Stimulated activated CD8-positive, alpha-beta memory T cell treated with anti-CD3 and anti-CD28 coated beads, Interleukin-15, amount 100 ng/mL, for 24 hours (primary cell): ENCODE measurements at regions not wholly inside any gene's neighbourhood (a gene's known extent, or its start where the extent isn't known, plus 50 kb on each side); places are given as distances from the start of the nearest gene placed in this dataset.

ENCODE experiments used
- DNase-seq: peaks from one replicate; pipeline ENCODE4 v3.0.0-alpha.2; 2020; ENCODE audit warnings: low read depth

DNA sequence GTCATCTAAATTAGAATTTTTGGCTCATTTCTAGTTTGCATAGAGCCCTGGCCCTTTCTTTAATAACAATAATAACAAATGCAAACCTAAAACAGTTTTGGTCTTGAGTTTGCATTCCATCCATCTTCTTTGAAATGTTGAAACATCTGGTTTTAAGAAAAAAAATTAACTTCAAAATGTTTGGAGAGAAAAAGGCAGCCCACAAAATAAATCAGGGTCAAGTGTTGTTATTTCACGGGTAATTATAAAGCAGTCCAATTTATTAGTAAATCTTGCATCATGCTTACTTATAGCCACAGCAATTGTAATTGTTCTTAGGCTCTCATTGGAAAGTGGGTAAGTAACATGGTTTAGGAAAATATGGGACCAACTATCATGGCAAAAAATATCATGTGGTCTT lies 247.0 kb upstream of the MEF2C start:
- DNase-seq: no peak

DNA sequence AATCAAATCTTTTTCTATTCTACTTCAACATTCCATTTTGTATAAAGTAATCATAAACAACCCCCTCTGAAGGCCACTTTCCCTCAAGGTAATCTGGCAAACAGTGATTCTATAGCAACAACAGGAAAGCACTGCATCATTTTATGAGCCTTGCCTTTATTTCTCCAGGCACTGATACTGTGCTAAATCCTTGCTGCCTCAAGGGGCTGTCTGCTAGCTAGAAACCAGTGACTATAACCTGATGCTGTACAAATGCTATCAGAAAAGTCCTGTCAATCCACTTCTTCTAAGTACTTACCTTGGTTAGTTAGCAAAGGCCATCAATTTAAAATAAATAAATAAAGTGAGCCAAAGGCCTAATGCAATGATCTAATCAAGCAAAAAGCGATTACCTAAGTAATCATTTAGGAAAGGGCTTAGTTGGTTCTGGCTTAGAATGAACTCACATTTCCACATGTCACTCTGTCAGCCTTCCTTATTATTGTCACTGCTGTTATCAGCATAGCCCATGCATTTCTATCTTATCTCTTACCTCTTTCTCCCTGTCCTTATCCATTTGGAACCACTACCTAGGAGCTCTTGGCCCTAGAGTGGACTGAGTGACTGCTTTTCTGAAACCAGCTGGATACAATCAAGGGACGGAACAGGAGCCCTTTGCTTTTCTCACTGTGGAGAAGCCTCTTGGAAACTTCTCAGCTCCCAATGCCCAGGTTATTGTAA lies 246.1 kb upstream of the MEF2C start:
- DNase-seq: no peak

DNA sequence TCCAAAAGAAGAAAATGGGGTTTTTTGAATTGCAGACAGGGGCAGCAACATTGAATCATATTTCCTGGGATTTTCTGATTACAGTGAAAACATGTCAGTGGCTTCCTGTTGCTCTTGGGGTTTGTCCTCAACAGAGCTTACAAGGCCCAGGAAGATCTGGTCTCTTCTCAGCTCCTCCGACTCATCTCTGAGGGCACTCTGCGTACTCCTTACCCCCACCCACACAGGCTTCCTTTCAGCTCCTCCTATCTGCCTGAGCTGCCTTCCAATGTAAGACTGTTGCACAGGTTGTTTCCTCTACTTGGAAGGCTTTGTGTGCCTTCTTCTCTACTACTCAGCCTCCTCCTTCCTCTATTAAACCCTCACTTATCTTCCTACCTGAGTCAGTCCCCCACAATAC lies 245.1 kb upstream of the MEF2C start:
- no peak for DNase-seq

DNA sequence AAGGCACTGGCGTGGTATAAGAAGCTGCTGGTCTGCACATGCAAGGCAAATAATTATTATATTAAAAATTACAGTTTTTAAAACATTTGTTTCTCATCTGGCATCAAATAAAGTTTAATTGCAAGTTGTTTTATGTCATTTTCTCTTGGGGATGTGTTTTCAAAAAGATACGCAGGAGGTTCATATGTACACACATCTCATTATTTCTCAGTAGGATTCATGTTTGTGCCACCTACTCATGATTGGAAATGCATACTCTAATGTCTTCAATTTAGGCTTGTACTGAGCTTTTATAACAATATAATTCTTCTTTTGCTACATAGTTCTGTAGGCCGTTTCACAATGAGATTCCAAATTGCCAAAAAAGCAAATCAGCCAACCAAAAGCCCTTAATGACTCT lies 244.2 kb upstream of the MEF2C start:
- DNase-seq: no peak

DNA sequence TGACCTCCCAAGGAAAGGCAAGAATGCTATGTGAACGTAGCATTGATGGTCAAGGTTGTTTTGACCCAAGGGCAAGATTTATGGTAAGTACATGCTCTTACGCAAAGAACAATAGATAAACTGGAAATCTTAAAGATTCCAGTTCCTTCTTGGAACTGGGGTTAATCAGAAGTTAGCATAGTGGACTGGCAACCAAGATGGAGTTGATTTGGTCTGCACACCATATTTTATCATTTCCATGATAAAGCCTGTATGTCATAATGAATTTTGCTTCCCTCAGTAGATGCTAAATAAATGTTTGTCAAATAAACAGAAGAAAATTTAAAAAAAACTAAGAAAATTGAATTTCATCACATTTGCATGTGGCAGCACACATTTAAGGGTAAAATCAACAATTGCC lies 242.4 kb upstream of the MEF2C start:
- no peak for DNase-seq

DNA sequence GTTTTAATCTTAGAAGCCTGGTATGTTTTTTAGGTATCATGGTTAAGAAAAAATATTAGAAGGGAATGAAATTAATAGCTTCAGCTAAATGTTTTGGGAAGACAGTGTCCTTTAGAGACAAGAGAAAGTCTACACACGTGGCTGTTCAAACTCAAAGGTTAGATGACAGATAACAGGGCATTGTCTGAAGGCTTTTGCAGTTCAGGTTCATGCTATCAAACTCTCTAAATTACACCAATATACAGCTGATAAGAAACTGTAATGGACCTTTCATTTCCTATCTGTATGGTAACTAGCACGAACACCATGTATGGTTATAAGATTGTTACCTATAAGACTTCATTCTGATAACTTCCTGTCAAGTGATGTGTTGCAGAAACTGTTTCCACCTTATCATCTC lies 240.6 kb upstream of the MEF2C start:
- DNase-seq: no peak

DNA sequence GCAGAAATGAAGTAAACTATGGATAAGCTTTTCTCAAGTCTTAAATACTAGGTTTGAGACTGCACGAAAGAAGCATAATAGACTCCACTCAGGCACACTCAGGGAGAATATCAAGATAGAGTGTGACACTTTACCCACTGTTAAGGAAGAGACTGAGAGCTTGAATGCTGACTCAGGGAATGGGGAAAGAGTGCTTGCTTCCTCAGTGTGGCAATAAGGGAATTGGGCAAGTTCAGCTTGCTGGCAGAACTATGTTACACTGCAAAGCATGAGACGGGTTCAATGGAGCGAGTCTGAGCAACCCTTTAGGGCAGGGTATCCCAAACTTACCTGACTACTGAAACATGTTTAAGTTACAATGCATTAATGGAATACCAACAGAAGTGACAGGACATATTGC lies 237.7 kb upstream of the MEF2C start:
- DNase-seq: no peak

DNA sequence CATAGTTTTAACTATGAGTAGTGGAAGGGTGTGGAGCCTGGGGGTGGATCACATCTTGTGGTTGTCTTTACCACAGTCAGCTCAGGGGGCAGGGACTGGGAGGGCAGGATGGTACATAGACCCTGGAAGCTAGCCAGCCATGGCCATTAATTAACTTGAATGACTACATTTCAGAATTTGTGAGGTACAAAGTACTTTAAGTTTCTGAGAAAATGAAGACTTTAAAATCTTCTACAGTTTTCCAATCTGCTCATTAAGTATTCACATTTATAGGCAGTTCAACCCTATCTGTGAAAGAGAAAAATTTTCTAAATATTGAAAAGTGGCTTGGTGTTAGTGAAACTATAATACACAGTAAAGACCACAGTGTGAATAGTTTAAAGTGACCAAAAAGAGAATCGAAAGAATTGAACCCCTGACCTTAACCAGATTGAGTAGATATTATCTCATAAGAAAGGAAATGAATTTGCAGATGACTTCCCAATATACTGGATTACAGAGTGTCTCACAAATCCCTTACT lies 234.2 kb upstream of the MEF2C start:
- DNase-seq: no peak

DNA sequence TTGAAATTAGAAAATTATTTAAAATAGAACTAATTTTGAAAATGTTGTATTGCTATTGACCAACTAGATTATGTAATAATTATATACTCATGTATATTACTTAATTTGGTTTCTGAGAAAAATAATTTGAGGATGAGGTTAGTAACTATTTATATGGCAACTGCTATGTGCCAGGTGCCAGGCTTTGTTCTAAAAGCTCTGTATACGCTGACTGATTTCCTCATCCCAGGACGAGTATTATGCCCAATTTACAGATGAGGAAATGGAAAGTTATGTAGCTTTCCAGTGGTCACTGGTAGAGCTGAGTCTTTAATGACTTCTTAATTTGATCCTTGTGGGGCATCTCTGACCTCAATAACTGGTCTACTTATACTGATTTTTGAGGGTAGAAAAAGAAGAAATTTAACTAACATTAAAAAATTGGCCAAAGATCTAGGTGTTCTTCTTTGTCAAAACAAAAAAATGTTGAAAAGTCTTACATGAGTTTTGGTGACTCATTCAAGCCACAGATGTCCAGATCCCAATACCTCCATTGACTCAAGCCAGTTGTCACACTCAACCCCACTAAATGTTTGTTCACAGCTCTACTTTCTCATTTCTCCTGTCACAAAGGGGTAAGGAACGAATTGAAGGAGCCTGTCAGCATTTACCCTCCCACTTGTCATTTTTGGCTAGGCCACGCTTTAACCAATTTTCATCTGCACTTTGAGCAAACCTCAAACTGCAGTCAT lies 228.1 kb upstream of the MEF2C start:
- DNase-seq: no peak

DNA sequence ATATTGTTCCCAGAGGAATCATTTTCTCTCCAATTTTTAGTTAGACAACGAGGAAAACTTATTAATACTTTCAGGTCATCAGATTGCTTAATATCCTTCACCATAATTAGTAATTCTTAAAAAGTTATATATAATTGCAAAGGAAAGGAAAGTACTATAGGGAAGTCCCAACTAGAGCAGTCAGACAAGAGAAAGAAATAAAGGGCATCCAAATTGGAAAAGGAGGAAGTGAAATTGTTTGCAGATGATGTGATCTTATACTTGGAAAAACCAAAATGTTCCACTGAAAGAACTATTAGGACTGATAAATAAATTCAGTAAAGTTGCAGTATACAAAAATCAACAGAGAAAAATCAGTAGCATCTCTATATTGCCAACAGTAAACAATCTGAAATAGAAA lies 223.5 kb upstream of the MEF2C start:
- no peak for DNase-seq

DNA sequence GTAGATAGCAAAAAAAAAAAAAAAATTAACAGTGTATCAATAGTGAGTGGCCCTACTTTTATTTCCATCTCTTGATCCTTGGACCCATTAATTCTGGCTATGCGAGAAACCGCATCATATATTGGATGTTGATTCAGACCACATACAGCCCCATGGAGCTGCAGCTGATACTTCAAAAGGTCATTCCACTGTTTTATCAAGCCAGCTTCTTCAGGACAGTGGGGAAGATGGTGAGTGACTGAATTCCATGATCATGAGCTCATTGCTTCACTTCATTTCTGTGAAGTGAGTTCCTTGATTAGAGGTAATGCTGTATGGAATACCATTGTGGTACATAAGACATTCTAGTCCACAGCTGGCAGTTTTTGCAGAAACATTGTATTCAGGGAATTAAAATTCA lies 222.9 kb upstream of the MEF2C start:
- no peak for DNase-seq

DNA sequence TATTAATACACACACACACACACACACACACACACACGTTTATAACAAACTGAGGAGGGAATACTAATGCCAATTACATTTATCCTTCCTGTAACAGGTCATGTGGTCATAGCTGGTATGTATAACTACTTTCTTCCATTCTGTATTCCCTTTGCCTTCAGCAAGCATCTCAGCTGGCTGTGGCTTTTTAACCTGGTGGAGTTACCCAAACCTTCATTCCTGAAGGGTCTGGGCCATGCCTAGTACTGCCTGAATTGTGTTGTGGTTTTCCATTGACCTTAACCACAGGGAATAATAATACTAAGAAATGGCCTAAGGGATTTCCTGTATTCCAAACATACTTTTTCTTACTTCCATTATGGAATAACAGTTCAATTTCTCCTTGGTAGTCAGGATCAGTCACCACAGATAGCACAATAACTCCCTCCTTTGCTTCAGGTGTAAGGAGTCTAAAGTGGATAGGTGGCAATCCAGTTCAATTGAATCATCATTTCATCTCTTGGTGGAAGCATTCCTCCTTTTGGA lies 222.2 kb upstream of the MEF2C start:
- no peak for DNase-seq

DNA sequence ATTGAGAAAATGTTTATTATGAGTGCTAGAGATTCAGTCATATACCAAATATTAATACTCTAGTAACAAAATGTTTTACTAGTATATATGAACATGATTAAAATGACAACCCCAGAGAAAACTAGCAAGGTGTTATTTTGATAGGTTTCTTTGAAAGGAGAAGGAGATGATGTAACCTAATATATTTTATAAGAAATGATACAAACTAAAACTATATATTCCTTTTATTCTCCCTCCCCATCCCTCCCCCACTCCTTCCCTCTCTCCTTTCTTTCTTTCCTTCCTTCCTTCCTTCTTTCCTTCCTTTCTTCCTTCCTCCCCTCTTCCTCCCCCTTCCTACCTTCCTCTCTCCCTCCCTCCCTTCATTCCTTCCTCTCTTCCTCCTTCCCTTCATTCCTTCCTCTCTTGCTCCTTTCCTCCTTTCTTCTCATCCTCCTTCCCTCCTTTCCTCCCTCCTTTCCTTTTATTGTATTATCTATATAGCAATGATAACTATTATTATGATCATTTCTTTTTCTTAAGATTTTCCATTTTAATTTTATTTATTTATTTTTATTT lies 215.3 kb upstream of the MEF2C start:
- DNase-seq: no peak

DNA sequence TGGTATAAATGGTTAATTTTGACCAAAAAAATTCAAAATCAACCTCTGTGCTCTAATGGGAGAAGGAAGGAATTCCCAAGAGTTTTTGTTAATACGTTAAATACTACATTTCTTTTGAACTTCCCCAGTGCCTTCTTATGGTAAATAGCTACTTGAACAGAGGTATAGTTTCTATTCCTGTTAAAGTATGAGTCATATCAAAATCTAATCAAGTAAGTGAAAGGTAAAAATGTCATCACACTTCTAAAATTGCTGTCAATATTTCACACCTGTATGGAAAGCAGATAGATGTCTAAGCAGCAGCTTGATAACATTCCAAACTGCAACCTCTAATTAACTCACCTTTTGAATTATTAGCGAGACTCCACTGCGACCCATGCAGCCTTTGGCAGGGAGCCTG lies 214.1 kb upstream of the MEF2C start:
- no peak for DNase-seq

DNA sequence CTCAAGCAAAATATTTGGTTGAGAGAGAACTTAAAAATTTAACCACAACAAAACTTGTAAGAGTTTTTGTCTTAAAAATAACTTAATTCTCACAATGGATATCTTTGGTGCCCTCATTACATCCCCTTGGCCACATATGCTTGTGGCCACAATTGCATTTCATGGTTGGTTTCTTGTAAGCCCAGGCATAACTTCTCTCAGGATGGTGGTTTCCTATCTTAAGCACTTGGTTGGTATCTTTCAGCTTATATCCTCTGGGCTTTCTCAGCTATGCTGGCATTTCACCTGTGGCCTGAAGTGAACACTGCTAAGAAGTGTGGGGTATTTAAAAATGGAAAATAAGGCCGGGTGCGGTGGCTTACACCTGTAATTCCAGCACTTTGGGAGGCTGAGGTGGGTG lies 212.4 kb upstream of the MEF2C start:
- no peak for DNase-seq

DNA sequence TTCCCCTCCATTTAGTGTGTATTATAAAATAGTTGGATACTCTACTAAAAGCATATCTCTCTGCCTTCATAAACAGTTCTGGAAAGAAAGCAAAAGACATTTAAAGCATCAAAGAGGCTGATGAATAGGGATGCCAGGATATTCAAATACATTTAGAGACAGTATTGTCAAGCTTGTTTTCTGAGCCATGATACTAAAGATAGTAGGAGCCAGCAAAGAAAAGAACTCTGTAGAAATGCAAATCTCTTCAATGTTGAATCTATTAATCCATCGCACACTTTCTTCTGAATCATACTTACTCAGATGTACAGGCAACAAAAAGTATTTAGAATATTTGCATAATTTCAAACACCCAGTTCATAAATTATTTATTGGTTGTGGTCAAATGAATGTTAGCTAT lies 207.1 kb upstream of the MEF2C start:
- DNase-seq: no peak

DNA sequence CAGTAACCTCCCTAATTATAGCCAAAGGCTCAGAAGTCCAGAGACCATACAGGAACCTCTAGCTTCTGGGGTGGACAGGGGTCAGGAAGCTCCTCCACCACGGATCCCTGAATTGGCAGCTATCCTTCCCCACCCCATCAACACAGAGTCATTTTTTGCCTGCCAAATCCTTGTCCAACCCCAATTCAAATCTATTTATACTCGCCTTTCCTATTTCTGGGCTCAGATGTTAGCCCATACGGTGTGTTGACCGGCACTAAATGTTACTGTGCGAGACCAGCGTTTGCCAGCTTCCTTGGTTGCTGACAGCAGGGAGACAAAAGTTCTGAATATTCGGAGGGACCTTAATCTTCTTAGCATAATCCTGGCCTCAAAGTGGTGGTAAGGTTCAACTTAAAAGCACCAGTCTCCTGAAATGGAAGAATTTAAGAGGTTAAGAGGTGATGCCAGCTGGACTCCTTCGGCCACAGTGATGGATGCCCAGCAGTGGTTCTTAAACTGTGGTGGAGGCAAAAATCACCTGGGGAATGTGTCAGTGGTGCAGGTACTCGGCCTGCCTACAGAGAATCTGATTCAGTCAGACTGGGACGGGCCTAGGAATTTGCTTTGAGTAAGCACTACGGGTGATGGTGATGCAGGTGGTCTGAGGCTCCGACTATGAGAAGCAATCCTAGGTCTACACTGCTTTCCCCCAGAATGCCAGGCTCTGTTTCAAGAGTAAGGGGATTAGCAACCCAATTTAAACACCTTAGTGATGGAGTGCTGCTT lies 204.8 kb upstream of the MEF2C start:
- DNase-seq: no peak

DNA sequence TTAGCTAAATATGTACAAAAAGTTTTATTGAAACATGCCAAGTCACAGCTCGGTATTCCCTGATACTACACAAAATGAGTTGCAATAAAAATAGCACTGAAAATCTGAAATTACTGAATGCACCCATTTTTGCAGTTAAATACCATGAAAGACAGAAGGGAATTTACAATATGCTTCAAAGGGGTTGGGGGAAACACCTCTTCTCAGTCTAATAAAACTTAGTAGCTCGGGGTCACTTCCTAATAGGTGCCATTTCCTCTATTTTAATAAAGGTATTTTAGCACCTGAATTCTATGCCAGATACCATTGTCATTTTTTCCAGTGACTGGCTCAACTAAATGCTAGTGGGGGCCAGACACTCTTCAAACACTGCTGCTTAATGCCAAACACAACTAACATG lies 204.1 kb upstream of the MEF2C start:
- no peak for DNase-seq

DNA sequence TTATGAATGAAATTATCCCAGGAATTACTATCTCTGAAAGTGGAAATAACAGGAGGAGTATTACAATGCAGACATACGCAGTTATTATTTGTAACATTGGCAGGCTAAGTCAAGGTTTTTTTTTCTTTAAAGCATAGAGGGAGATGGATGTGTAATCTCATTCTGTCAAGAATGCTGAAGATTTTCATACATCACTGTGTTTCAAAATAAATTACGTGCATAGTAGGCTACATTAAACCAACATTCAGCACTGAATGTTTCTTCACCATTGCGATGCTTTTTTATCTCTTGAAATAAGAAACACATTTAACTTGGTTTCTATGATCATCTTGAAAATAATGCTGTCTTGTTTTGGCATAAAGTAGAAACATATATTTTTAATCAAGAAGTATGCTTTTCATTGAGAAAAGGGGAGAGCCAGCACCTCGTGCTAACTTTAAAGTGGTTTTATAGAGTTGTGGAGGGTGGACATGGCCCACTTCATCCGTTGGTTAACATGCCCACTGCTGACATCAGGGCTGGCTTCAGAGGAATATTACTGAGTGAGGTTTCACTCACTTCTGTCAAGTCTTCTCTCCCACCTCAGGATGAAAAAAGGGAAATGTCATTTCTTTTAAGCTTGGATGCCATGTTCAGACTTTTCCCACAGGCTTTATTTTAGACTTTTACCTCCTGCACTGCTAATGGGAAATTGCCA lies 203.6 kb upstream of the MEF2C start:
- DNase-seq: no peak

DNA sequence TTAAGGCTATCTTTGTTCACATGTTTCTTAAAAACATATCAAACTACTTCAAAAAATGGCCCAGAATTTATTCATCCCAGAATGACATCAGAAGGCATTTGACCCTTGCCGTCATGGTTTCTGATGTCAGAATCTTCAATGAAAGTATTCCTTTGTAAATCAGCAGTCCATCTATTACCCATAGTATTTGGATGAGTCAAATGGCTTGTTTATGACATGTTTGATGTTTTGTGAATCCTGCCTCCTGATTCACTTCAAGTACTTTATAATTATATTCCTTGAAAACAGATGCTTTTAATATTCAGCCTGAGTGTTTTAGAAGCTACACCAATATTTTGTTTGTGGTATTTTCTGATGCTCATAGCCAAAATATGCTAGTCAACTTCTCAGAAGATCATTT lies 200.8 kb upstream of the MEF2C start:
- no peak for DNase-seq

DNA sequence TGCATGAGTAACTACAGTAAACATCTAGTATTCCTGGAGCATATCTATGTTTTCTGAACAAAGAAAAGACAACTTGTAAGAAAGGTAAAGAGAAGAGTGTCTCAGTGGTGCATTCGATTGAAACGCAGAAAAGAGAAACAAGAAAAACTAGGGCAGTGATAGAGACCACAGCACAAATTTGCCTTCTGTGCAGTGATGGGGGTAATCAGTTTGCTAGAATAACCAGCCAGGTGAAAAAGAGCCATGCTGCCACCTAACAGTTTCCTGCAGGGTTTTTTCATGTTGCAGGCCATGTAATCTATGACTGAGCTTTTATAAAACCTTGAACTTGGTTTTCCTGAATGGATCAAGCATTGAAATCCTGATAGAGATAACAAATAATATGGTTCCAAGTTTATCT lies 198.4 kb upstream of the MEF2C start:
- DNase-seq: no peak
